ENCODE measurements at regions not wholly inside any gene's neighbourhood (a gene's known extent, or its start where the extent isn't known, plus 50 kb on each side); places are given as distances from the start of the nearest gene placed in this dataset.
"Not testable (repeated sequence)": the region's sequence is repeated elsewhere in the genome, so short reads cannot be mapped to it uniquely, and the experiment has no call there.

DNA sequence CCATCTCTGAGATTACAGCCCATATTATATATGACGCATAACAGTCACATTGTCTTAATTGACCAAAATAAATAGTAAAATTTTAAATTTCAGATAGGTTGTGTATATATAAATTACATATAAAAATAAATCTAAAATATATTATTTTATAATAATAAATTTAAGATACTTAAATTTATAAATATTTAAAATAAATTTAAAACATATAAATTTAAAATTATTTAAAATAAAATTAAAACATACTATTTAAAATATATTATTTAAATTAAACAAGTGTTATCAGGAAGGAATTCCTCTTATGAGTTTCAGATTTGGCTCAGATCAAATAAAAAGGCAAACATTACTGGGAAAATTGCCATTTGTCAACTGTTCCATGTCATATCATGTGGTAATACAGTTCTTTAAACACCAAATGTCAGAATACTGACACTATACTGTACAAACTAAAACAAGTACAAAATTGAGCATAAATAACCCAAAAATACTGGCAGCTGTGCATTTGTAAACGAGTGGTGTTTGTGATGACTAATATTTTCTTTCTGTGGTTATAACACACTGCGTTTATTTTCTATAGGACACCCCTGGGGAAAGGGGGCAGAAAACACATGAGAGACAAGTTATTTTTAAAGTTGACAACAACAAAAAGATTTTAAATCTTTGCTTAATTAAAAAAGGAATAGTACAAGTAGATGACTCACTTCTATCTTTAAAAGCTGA is 71.3 kb upstream of the DGKB start:
- Mint-ChIP-seq H3K27ac (ENCODE audit: low read depth, unreplicated experiment) (no peak overlapping the region), H3K27me3 (ENCODE audit: insufficient read depth, unreplicated experiment) (peaks cover 26% of the 10 kb centered on the region), H3K36me3 (ENCODE audit: insufficient read depth, unreplicated experiment) (no peaks in the 10 kb centered on the region), H3K4me1 (ENCODE audit: insufficient read depth, unreplicated experiment) (no peaks in the 10 kb centered on the region), H3K4me3 (ENCODE audit: unreplicated experiment) (no peak overlapping the region), H3K9me3 (ENCODE audit: unreplicated experiment) (no peaks in the 10 kb centered on the region)
- TF ChIP-seq, protein P1, sequence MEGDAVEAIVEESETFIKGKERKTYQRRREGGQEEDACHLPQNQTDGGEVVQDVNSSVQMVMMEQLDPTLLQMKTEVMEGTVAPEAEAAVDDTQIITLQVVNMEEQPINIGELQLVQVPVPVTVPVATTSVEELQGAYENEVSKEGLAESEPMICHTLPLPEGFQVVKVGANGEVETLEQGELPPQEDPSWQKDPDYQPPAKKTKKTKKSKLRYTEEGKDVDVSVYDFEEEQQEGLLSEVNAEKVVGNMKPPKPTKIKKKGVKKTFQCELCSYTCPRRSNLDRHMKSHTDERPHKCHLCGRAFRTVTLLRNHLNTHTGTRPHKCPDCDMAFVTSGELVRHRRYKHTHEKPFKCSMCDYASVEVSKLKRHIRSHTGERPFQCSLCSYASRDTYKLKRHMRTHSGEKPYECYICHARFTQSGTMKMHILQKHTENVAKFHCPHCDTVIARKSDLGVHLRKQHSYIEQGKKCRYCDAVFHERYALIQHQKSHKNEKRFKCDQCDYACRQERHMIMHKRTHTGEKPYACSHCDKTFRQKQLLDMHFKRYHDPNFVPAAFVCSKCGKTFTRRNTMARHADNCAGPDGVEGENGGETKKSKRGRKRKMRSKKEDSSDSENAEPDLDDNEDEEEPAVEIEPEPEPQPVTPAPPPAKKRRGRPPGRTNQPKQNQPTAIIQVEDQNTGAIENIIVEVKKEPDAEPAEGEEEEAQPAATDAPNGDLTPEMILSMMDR (IDR thresholded peaks at IDR 0.05; ENCODE audit: unreplicated experiment) = no peak
- no TSS peak for BruUV-seq (replicated peaks)
- POLR2A ChIA-PET = no interaction called here
- CTCF ChIA-PET = no interaction called here
- DNase-seq (ENCODE audit: unreplicated experiment) = no peak
- intact Hi-C loops (cut with micrococcal nuclease) = no loop called here

DNA sequence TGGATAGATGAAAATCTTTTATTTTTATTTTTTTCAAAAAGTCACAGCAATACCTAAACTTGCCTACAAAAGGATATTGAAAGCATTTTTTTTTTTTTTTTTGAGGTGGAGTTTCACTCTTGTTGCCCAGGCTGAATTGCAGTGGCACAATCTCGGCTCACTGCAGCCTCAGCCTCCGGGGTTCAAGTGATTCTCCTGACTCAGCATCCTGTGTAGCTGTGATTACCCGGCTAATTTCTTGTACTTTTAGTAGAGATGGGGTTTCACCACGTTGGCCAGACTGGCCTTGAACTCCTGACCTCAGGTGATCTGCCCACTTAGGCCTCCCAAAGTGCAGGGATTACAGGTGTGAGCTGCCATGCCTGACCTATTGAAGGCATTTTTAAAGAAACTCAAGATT is 69.1 kb upstream of the DGKB start:
- H3K27ac Mint-ChIP-seq (ENCODE audit: low read depth, unreplicated experiment); BruUV-seq (replicated peaks); H3K36me3 Mint-ChIP-seq (ENCODE audit: insufficient read depth, unreplicated experiment); H3K9me3 Mint-ChIP-seq (ENCODE audit: unreplicated experiment); intact Hi-C loops (cut with micrococcal nuclease); H3K4me3 Mint-ChIP-seq (ENCODE audit: unreplicated experiment); H3K4me1 Mint-ChIP-seq (ENCODE audit: insufficient read depth, unreplicated experiment); POLR2A ChIA-PET; DNase-seq (ENCODE audit: unreplicated experiment): not testable (repeated sequence)
- peaks cover 29% of the 10 kb centered on the region for H3K27me3 Mint-ChIP-seq (ENCODE audit: insufficient read depth, unreplicated experiment)
- CTCF ChIA-PET = interaction anchor here (0.6 to 0.8 kb wide), 2 partner anchors 34 to 44 kb away, joined by 3 read pairs; no protein-coding TSS in a partner anchor

DNA sequence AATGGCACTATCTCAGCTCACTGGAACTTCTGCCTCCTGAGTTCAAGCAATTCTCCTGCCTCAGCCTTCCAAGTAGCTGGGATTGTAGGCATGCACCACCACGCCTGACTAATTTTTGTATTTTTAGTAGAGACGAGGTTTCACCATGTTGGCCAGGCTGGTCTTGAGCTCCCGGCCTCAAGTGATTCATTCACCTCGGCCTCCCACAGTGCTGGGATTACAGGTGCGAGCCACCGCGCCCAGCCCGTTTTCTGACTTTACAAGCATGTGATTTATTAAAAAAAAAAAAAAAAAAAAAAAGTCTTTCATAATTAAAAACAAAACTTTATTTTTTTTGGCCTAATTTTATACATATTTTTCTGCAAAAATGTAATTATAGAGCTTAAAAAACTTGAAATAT is 64.8 kb upstream of the DGKB start:
- H3K9me3 Mint-ChIP-seq (ENCODE audit: unreplicated experiment); intact Hi-C loops (cut with micrococcal nuclease); POLR2A ChIA-PET; BruUV-seq (replicated peaks); H3K4me1 Mint-ChIP-seq (ENCODE audit: insufficient read depth, unreplicated experiment); H3K27ac Mint-ChIP-seq (ENCODE audit: low read depth, unreplicated experiment); H3K4me3 Mint-ChIP-seq (ENCODE audit: unreplicated experiment); H3K36me3 Mint-ChIP-seq (ENCODE audit: insufficient read depth, unreplicated experiment); DNase-seq (ENCODE audit: unreplicated experiment): not testable (repeated sequence)
- CTCF ChIA-PET = interaction anchor here (1.0 kb wide), 1 partner anchor 8 kb away, joined by 3 read pairs; no protein-coding TSS in a partner anchor
- H3K27me3 Mint-ChIP-seq (ENCODE audit: insufficient read depth, unreplicated experiment) = peaks cover 71% of the 10 kb centered on the region

DNA sequence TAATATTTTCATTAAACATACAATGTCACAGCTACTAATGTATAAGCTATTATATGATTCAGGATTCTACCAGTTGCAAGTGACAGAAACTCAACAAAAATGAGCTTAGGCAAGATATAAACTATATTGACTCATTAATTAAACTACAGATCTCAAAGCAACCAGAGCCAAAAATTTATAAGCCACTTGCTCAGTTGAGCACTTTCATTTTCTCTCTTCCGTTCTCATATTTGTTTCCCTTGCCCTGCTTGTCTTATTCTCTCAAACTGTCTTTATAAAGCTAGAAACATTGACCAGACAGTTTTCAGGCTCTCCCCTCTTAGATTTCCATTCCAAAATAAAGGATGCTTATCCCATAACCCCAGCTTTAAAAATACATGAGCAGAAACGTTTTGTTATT is 60.2 kb upstream of the DGKB start:
- no peak for DNase-seq (ENCODE audit: unreplicated experiment)
- intact Hi-C loops (cut with micrococcal nuclease) = no loop called here
- Mint-ChIP-seq H3K4me3 (ENCODE audit: unreplicated experiment) (no peak overlapping the region), H3K36me3 (ENCODE audit: insufficient read depth, unreplicated experiment) (no peaks in the 10 kb centered on the region), H3K27ac (ENCODE audit: low read depth, unreplicated experiment) (no peak overlapping the region), H3K9me3 (ENCODE audit: unreplicated experiment) (no peaks in the 10 kb centered on the region), H3K4me1 (ENCODE audit: insufficient read depth, unreplicated experiment) (no peaks in the 10 kb centered on the region), H3K27me3 (ENCODE audit: insufficient read depth, unreplicated experiment) (peaks cover 74% of the 10 kb centered on the region)
- ChIA-PET POLR2A (no interaction called here), CTCF (interaction anchor here (0.6 to 0.7 kb wide), 2 partner anchors 42 to 54 kb away, joined by 3 to 4 read pairs; no protein-coding TSS in a partner anchor)
- BruUV-seq (replicated peaks) = no TSS peak
- TF ChIP-seq, protein P1 (IDR thresholded peaks at IDR 0.05; ENCODE audit: unreplicated experiment) = no peak

DNA sequence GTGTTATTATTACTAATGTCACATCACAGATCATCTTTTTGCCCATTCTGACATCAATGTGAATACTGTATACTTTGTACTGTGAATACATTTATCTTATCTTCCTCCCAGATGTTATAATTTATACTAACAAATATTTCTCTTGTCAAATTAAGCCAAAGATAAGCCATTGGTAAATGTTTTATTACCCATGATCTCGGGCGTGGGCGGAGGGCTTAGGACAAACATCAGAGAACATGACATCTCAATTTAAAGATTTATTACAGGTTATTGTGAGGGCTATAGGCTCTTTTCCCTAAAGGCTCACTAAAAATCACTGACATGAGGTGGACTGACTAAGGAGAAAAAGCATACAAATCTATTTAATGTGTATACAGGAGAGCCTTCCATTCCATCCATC is 58.2 kb upstream of the DGKB start:
- Mint-ChIP-seq H3K36me3 (ENCODE audit: insufficient read depth, unreplicated experiment) (no peaks in the 10 kb centered on the region), H3K27ac (ENCODE audit: low read depth, unreplicated experiment) (no peak overlapping the region), H3K27me3 (ENCODE audit: insufficient read depth, unreplicated experiment) (peaks cover 86% of the 10 kb centered on the region), H3K4me3 (ENCODE audit: unreplicated experiment) (no peak overlapping the region), H3K9me3 (ENCODE audit: unreplicated experiment) (no peaks in the 10 kb centered on the region), H3K4me1 (ENCODE audit: insufficient read depth, unreplicated experiment) (no peaks in the 10 kb centered on the region)
- ChIA-PET CTCF (no interaction called here), POLR2A (no interaction called here)
- BruUV-seq (replicated peaks) = no TSS peak
- intact Hi-C loops (cut with micrococcal nuclease) = no loop called here
- TF ChIP-seq, protein P1 (IDR thresholded peaks at IDR 0.05; ENCODE audit: unreplicated experiment) = no peak
- DNase-seq (ENCODE audit: unreplicated experiment) = no peak

All from MCF 10A (cell line).